PC-3 (cell line): ENCODE measurements at regions not wholly inside any gene's neighbourhood (a gene's known extent, or its start where the extent isn't known, plus 50 kb on each side); places are given as distances from the start of the nearest gene placed in this dataset.

ENCODE experiments used
- CTCF ChIP-seq: fragments of 300-600 bp; sonication (generic); conservative IDR thresholded peaks from 2 replicates; pipeline ENCODE4 v1.5.1; 2017; ENCODE audit warnings: antibody characterized with exemption, low read depth, mild to moderate bottlenecking, low read length
- EZH2 ChIP-seq: fragments of 300-600 bp; sonication (generic); IDR thresholded peaks from one replicate; pipeline ENCODE4 v1.6.1; 2017; ENCODE audit warnings: antibody characterized with exemption, mild to moderate bottlenecking, low read length; ENCODE audit not compliant: unreplicated experiment
- EZH2phosphoT487 ChIP-seq: fragments of 300-600 bp; sonication (generic); IDR thresholded peaks from 2 replicates; pipeline ENCODE4 v1.6.1; 2018; ENCODE audit warnings: mild to moderate bottlenecking, antibody characterized with exemption, low read length, borderline replicate concordance

GRCh38 chr9:28413471-28413870, 840.2 kb upstream of the C9orf72 start:
- no peak for TF ChIP-seq CTCF
- TF ChIP-seq EZH2phosphoT487 = no peak
- TF ChIP-seq EZH2 = no peak
